ENCODE measurements at regions not wholly inside any gene's neighbourhood (a gene's known extent, or its start where the extent isn't known, plus 50 kb on each side); places are given as distances from the start of the nearest gene placed in this dataset.

DNA sequence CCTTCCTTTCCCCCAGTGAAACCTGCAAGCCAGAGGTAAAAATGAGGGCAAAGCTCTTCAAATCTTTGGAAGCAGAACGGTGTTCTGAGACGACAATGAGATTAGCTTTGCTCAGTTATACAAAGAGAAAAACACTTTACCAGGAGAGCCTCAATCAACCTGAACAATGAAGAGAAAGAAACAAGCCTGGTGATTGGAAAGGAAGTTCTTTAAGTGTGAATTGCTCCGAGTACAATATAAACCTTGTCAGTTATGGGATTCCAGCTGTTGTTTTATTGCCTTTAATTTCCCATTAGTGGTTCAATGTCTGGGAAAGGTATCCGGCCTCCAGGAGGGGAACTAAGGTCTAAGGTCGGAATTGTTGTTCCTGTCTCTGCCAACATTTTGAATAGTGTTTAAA lies 901.6 kb downstream of the EPHA4 start:
- DNase-seq, result peak; percentile 81

DNA sequence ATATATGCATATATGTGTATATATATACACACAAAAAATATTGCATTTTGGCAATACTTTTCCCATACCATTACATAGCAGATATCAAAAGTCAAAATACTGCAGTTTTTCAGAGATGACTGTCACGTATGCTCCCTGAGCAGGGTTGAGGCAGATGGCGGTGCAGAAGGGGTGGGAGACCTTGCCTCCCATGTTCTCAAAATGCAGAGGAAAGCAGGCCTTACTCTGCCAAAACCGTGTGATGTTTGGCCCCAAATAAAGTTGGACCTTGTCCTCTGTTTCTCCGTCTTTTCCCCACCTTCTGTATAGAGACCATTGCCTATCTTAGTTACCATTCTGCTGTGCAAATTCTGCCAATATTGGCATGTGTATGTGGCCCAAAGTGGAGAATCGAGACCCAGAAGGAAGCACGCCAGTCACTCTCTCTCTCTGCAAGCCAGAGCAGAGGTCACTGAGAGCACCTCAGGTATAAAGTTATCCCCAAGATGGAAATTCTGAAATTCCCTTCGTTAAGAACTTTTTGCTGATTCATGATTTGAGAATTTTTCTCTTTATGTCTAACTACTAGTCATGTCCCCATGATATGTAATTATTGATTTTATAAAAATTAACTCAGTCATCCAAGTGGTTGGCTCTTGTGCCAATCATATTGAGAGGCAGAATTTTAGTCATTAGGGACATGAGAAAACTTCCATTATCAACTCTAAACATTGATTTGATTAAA lies 898.8 kb downstream of the EPHA4 start:
- no peak for DNase-seq

DNA sequence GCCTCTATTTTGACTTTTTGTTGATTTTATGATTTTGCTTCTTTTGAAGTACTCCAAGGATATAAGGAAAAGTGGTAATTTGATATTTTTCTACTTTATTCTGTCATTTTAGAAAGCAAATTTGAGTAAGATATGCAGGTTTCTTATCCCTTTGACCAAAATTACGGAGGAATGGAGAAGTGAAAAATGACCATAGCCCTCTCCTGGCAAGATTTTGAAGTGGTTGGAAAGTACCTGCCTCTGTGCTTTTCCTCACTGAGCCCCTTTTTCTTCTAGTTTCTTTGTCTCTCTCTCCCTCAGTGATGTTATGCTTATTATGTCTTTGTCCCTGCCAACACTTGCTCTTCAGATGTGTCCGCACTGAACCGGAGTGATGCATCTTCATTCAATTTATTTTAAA lies 898.1 kb downstream of the EPHA4 start:
- no peak for DNase-seq

DNA sequence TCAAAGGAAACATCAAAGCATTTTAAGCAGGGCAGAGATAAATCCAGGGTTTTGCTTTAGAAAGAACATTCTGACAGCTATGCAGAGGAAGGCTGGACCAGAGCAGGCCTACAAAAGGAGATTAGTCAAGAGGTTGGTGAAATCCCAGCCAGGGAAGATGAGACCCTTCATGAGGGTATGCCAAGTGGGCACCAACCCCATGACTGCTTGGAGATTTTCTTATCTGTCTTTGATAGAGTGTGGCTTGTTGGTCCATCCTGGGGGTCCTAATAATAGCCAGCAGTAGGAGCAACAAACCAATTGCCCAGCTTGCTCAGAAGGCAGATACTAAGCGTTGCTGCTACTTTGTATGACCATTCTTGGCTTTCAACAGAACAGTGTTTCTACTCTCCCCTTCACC lies 895.4 kb downstream of the EPHA4 start:
- DNase-seq, result no peak

DNA sequence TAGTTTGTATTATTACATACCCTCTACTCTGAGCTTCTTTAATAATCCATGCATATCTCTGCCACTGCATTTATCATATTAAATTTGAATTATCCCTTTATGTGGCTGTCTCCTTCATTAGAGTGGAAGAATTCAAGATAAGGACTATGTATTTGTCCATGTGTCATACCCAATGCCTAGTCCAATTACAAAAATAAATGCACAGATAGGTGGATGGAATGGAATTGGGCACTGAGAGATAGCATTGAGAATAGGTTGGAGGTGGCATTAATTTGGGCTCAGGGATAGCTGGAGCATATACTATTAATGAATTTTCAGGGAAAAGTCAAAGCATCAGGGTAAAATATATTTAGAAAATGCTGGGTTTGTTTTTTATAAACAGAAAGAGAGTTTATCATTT lies 893.2 kb downstream of the EPHA4 start:
- DNase-seq, result no peak

DNA sequence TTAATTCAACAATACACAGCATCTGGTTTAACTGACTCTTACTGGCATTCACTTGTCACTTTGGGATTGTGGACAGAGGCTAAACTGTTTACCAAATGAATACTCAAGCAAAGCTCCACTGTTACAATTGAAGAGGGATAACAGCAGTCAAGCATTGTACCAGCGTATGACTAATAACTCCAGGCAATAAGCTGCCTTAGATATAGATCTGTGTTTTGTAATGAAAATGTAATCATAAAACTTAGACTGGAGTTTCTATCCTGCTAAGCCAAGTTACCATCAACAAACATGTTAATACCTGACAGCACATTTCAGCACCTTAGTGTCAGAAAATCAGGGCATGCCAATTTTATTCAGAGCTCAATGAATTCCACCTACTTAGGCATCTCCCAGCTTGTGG lies 889.5 kb downstream of the EPHA4 start:
- no peak for DNase-seq

DNA sequence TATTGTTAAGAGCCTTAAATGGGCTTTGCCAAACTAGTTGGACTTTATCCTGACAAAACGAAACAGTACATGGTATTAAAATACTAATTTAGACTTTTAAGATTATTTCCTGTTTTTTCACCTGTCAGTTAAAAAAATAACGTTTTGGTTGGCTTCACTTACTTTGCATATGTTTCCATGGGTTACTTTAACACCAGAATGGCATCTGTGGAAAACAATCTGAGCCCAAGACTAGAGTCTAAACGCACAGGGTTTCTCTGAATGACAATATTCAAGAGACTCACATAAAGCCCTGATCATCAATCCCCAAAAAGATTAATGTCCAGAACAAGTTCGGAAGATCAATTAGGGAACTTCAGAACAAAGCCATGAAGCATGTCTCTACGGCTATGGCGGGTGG lies 888.0 kb downstream of the EPHA4 start:
- no peak for DNase-seq

DNA sequence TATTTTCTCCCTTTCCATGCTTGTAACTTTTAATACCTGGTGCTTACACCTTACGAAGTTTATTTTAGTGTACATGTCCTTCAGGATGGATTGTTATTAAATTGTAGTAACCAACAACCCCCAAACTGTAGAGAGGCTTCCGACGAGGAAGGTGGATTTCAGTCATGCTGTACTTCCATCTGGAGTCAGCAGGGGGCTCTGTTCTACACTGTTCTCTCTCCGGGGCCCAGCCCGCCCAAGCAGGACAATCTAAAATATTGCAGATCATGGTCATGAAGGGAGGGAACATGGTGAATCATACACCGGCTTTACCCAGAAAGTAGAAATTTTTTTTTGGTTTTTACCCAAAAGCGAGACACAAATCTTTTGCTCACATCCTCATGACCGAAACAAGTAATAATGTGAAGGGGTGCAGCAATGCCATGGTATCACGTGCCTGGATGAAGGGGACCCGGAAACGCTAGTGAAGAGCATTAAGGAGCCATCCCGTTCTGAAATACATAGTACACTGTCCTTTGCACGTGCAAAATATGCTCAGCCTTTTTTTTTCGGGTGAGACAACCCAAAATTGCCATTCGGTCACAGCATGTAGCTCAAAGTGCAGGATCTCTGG lies 884.8 kb downstream of the EPHA4 start:
- DNase-seq, result peak; percentile 15

DNA sequence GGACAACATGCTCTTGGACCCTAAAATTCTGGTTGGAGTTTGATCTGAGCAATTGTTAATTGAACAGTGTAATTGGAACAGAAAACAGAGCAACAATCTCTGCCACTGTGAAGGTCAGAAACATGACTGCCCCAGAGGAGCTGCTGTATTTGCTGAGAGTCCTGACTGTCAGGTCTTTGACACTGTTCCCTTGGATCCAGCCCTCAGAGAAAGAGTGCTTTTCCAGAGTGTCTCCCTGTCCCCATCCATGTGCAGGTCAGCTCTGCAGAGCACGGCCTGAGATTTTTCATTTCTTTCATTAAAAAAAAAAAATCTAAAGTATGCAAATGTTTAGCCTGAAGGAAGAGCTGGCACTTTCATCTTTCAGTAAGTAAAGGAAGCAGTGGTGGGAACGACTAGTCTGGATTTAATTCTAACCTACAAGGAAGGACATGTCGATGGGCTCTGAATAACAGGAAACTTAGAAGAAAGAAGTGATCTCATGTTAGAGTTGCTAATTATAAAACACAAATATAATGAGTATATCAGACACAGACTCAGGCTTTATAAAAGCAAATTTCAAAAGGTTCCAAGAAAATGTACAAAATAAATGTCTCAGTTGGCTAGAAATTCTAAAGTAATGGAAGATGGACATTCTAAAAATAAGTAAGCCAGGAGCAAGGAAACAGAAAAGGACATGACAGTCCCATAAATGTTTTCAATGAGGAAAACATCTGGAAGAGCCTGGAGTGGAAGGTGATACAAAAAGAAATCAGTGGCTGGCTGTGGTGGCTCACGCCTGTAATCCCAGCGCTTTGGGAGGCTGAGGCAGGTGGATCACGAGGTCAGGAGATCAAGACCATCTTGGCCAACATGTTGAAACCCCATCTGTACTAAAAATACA lies 876.5 kb downstream of the EPHA4 start:
- no peak for DNase-seq

DNA sequence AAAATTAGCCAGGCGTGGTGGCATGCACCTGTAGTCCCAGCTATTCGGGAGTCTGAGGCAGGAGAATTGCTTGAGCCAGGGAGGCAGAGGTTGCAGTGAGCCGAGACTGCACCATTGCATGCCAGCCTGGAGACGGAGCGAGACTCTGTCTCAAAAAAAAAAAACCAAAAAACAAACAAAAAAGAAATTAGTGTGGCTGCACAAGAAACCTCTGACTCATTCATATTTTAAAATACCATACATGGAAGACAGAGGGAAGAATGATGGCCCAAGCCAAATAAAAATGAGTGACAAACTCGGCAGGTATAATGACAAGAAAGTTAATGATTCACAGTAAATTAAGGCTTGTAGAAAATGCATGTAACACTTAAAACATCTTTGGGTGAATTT lies 875.8 kb downstream of the EPHA4 start:
- no peak for DNase-seq

DNA sequence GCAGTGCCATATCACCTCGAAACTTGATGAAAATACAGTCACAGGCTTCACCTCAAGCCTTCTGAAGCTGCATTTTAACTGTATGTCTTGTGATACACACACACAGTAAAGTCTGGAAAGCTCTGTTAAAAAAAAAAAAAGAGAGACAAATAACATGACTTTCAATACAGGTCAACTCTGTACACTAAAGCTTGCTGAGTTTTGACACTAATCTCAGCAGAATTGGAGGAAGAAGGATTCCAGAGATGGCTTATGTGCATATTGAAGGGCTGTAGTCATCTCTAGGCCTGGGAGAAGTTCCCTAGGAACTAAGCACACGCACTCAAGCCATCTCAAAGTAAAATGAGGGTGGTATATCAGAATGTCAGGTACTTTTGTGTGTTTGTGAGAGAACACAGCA lies 875.1 kb downstream of the EPHA4 start:
- DNase-seq, result no peak

DNA sequence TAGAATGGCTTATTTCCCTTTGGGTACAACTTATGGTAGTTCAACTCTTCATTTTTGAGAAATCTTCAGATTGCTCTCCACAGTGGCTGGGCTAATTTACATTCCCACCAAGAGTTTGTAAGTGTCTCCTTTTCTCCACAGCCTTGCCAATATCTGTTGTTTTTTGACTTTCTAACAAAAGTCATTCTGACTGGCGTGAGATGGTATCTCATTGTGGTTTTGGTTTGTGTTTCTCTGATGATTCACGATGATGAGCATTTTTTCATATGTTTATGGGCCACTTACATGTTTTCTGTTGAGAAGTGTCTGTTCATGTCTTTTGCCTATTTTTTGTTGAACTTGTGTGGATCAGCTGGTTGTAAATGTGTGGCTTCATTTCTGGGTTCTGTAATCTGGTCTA lies 871.0 kb downstream of the EPHA4 start:
- no peak for DNase-seq

DNA sequence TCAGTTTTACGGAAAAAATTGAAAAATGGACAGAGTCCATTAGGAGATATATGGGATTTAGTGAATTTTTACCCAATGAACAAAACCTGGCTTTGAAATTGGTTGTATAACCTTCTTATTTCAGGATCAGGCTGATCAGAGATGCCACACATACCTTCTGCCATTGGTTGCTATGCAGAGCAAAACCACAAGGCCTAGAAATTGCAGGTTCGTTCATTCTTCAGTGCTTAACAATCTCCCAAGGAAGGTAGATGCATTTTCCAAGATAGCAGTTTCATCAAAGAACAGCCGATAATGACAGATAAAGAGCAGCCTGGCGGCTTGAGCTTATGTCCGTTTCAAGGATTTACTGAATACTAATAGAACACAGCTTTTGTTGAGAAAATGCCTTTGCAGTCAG lies 868.8 kb downstream of the EPHA4 start:
- no peak for DNase-seq

DNA sequence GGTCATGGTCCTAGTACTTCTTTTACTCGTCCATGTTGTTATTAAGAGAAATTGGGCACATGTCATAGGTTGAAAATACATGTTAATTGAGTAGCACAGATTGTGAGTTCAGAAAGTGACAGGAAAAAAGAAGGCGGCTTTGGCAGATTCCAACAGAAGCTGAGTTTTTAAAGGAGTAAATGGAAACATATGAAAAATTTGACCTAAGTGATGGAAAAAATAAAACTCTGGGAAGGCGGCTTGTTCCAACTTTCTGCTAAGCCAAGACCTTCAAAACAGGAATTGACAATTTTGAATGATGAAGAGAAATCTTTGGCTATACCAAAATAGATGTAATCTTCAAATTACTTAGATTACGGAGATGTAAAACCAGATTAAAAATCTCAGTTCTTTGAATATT lies 868.0 kb downstream of the EPHA4 start:
- no peak for DNase-seq

DNA sequence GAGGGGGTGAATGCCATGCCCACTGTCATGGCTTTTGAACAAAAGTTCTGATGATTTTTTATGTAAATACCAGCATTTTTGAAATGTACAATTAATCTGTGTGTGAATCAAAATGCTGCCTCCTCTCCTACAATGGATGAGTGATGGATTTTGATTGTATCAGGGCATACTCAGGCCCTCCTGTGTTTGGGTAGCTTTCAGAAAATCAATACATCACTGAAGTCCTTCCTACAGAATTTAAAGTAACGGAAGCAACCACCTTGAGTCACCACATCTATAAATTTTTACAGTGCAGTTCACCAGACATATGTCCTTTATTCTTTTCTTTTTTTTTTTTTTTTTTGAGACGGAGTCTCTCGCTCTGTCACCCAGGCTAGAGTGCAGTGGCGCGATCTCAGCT lies 867.3 kb downstream of the EPHA4 start:
- DNase-seq, result no peak

DNA sequence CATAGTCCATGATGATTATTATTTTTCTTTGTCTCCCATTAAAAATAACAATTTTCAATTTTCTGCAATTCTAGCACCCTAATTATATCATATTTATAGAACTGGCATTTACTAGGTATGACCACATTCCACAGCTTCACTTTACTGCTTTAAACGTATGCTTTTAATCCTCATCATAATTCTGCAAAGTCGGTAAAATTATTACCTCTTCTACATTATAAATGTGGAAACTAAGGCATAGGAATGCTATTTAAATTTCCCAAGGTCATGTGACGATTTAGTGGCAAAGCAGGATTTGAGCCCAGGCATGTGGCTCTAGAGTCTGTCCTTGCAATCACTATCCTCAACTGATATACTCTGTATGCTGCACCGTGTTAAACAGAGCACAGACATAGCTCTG lies 866.4 kb downstream of the EPHA4 start:
- DNase-seq, result no peak

DNA sequence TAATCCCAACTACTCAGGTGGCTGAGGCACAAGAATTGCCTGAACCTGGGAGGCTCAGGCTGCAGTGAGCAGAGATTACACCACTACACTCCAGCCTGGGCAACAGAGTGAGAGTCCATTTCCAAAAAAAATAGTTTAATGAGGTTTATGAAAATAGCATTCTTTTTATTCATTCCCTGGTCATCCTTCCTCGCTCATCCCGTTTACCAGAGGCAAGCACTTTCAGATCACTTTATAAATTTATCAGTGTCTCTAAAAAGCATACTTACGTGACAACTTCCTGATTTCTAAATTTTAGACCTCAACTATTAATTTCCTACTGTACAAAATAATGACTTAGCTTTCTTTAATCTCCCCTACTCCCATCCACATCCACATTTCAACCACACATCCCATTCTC lies 864.8 kb downstream of the EPHA4 start:
- no peak for DNase-seq

DNA sequence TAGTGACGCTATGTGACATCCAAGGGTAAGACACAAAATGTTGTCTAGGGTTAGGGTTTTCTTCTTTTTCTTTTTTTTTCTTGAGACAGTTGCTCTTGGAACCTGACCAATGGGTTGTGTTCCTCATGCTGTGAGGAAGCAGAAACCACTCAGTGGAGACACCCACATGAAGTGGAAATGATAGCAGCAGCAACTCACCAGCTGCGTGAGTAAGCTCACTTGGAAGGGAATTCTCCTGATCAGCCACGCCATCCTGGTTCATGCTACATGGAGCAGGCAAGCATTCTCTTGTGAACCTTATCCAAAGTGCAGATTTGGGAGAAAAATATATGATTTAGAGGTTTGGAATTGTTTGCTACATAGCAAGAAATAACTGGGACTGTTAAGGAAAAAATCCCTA lies 863.7 kb downstream of the EPHA4 start:
- DNase-seq, result no peak

DNA sequence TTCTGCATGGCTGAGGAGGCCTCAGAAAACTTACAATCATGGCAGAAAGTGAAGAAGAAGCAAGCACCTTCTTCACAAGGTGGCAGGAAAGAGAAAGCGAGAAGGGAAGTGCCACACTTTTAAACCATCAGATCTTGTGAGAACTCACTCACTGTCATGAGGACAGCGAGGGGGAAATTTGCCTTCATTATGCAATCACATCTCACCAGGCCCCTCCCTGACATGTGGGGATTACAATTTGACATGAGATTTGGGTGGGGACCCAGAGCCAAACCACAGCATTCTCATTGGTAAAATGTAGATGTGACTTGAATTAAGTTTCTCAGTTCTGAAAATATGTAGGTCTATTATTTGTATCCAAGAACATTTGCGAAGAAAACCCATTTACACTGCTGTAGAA lies 854.8 kb downstream of the EPHA4 start:
- DNase-seq, result no peak

DNA sequence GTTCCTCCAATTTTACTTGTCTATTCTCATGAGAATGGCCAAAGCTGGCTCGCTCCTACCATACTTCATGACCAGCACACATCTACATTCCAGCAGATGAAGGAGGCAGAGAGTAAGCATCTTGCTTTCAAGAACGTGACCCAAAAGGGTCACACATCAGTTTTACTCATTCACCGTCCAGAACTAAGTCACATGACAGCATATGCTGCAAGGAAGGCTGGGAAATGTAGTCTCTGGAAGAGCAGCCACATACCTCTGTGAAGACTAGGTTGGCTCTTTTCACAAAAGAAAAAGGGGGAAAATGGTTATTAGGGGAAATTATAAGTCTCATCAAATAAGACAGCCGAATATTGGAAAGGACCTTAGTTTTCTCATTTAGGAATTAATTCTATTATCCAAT lies 835.3 kb downstream of the EPHA4 start:
- no peak for DNase-seq

DNA sequence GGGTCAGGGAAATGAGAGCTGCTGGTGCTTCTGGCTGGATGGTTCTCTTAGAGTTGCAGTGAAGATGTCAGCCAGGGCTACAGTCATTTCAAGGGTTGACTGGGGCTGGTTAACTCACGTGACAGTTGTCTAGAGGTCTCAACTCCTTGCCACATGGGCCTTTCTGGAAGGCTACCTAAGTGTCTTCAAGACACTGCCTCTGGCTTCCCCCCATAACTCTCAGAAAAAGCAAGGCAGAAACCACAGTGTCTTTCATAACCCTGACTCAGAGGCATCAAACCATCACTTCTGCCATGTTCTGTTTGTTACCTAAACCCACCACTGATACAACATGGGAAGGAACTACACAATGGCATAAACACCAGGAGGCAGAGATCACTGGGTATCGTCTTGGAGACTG lies 828.9 kb downstream of the EPHA4 start:
- DNase-seq, result no peak

DNA sequence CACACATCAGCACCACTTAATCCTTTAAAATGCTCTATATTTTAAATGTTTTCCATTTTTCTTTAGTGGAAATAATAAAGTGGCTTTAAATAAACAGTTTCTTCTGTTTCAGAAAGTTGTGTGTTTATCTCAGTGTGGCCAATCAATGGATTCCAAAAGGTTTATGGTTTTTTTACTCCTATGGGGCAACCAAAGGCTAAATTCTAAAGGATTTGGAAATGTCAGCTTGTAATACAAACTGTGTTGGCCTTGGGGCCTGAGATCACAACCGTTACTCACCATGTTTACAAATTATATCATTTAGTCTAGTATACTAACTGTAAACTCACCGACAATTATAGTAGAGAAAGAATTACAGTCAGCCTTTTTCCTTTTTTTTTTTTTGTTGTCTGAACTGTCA lies 827.2 kb downstream of the EPHA4 start:
- DNase-seq, result no peak

DNA sequence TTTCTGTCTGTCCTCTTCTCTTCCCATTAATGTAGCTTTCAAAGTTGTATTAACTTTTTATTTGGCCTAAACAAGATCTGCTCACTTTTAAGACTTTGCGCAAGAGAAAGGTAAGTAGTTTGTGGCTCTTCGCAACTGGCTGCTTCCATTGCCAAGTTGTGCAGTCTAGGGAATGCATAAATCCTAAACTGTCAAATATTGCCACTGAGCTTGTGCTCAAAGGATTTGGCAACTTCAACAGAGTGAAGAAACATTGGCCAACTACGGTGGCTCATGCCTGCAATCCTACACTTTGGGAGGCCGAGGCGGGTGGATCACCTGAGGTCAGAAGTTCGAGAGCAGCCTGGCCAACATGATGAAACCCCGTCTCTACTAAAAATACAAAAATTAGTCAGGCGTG lies 826.4 kb downstream of the EPHA4 start:
- no peak for DNase-seq

DNA sequence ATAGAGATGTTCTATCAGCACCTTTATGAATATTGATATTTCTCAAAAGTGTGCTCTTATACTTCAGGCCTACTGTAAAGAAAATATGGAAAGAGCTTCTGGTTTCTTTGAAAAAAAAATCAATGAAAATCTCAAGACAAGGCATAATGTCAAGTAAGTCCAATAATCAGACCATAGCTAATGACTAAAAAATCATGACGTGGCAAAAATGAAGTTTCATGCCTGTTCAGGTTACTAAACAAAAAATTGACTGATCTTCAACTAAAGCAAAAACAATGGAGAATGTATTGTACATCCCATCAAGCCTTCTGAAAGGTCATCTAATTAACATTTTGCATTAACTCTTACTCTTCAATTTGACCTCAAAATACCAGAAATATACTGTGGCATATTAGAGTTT lies 824.4 kb downstream of the EPHA4 start:
- DNase-seq, result no peak
